H1 (cell line): ENCODE measurements at regions not wholly inside any gene's neighbourhood (a gene's known extent, or its start where the extent isn't known, plus 50 kb on each side); places are given as distances from the start of the nearest gene placed in this dataset.
A peak's percentile ranks its signal among the peaks of the same experiment; 100 is the strongest.

Source experiments
- CTCF ChIA-PET: fragments of 300-600 bp; sonication (Branson Sonifier 250); formaldehyde crosslinking; loops from one replicate; lab custom pipeline; 2021; ENCODE audit not compliant: partially characterized antibody; lab: Charles Lee
- POLR2A ChIA-PET: fragments of 300-600 bp; sonication (Branson Sonifier 250); formaldehyde crosslinking; loops from one replicate; lab custom pipeline; 2021; ENCODE audit warnings: inconsistent platforms; ENCODE audit not compliant: partially characterized antibody; lab: Charles Lee
- DNase-seq, 2 experiments: peaks; one replicate each; pipeline versions ENCODE4 v3.0.0 to v3.0.0-alpha.2; 2010 to 2022; ENCODE audit warnings: low spot score in 2 of 2, low read depth in 1 of 2, mixed read lengths in 1 of 2
- FAIRE-seq: peaks from 2 replicates; lab custom pipeline; 2011; peaks lifted over from hg19 to GRCh38; lab: Jason Lieb, UNC
- H2AFZ ChIP-seq: 2 replicates; pipeline ENCODE4 v1.8.1; 2012; ENCODE audit warnings: low read length, inconsistent platforms
- H2AK5ac ChIP-seq: 2 replicates; pipeline ENCODE4 v1.6.1; 2013; ENCODE audit warnings: low read depth, low read length
- H2BK120ac ChIP-seq: replicated peaks from 2 replicates; pipeline ENCODE3; 2013; ENCODE audit warnings: low read depth, low read length, inconsistent platforms
- H2BK12ac ChIP-seq: 2 replicates; pipeline ENCODE4 v1.6.1; 2013; ENCODE audit warnings: low read depth, low read length
- H2BK15ac ChIP-seq: 2 replicates; pipeline ENCODE4 v1.6.1; 2013; ENCODE audit warnings: low read length
- H2BK20ac ChIP-seq: 2 replicates; pipeline ENCODE4 v1.6.1; 2013; ENCODE audit warnings: low read length
- H2BK5ac ChIP-seq: 2 replicates; pipeline ENCODE4 v1.6.1; 2013; ENCODE audit warnings: low read depth, low read length
- H3K14ac ChIP-seq: 2 replicates; pipeline ENCODE4 v1.6.1; 2013; ENCODE audit warnings: inconsistent platforms; ENCODE audit not compliant: insufficient read length
- H3K18ac ChIP-seq: 2 replicates; pipeline ENCODE4 v1.6.1; 2013; ENCODE audit warnings: low read length; ENCODE audit errors: extremely low read depth
- H3K23ac ChIP-seq: 2 replicates; pipeline ENCODE4 v1.6.1; 2013; ENCODE audit warnings: inconsistent platforms; ENCODE audit not compliant: insufficient read length
- H3K23me2 ChIP-seq: 2 replicates; pipeline ENCODE4 v1.6.1; 2013; ENCODE audit warnings: low read depth, low read length
- H3K27ac ChIP-seq: 2 replicates; pipeline ENCODE4 v1.6.1; 2011; ENCODE audit warnings: low read depth, low read length, inconsistent platforms
- H3K27me3 ChIP-seq, 4 experiments: replicated peaks in 1 of 4; 1 replicate in 1 of 4; 2 replicates in 3 of 4; pipeline versions ENCODE4 v1.6.1 to v1.8.1; 2011 to 2013; ENCODE audit warnings: low read length in 3 of 4, mild to moderate bottlenecking in 3 of 4, inconsistent platforms in 2 of 4, mixed read lengths in 2 of 4, moderate library complexity in 1 of 4; ENCODE audit not compliant: control insufficient read depth in 3 of 4, insufficient read depth in 3 of 4; ENCODE audit errors: extremely low read depth in 1 of 4
- H3K36me3 ChIP-seq, 4 experiments: 2 replicates each; pipeline versions ENCODE4 v1.6.1 to v1.8.1; 2011 to 2013; ENCODE audit warnings: mild to moderate bottlenecking in 4 of 4, low read length in 3 of 4, moderate library complexity in 2 of 4, control low read depth in 1 of 4, inconsistent platforms in 1 of 4; ENCODE audit not compliant: insufficient read depth in 4 of 4, control insufficient read depth in 2 of 4
- H3K4ac ChIP-seq: replicated peaks from 2 replicates; pipeline ENCODE3; 2013; ENCODE audit warnings: low read length, low read depth, mixed read lengths, inconsistent platforms; ENCODE audit not compliant: insufficient read length
- H3K4me1 ChIP-seq, 4 experiments: replicated peaks in 1 of 4; 1 replicate in 1 of 4; 2 replicates in 3 of 4; pipeline versions ENCODE4 v1.6.1 to v1.8.1; 2011 to 2013; ENCODE audit warnings: low read length in 3 of 4, inconsistent platforms in 2 of 4, mixed read lengths in 1 of 4; ENCODE audit not compliant: insufficient read depth in 4 of 4, control insufficient read depth in 3 of 4
- H3K4me2 ChIP-seq, 2 experiments: 2 replicates each; pipeline versions ENCODE4 v1.6.1 to v1.8.1; 2011 to 2013; ENCODE audit warnings: low read depth in 2 of 2, low read length in 2 of 2, control low read depth in 1 of 2, inconsistent platforms in 1 of 2, mild to moderate bottlenecking in 1 of 2; ENCODE audit not compliant: insufficient read depth in 1 of 2
- H3K4me3 ChIP-seq, 4 experiments: fragments of 200-600, 300-600 bp in 1 of 4; sonication (generic), shearing (Covaris generic), sonication (Bioruptor Twin) in 1 of 4; 2 replicates each; pipeline versions ENCODE4 v1.5.1 to v1.8.1; 2011 to 2016; ENCODE audit warnings: low read length in 4 of 4, low read depth in 3 of 4, control low read depth in 2 of 4, inconsistent platforms in 2 of 4, mild to moderate bottlenecking in 2 of 4, mixed read lengths in 1 of 4, moderate library complexity in 1 of 4; ENCODE audit not compliant: insufficient read depth in 2 of 4; ENCODE audit errors: extremely low read depth in 1 of 4
- H3K56ac ChIP-seq: replicated peaks from 2 replicates; pipeline ENCODE3; 2013; ENCODE audit warnings: low read depth, mild to moderate bottlenecking, mixed read lengths, low read length, inconsistent platforms; ENCODE audit not compliant: insufficient read length
- H3K79me1 ChIP-seq: 2 replicates; pipeline ENCODE4 v1.6.1; 2013; ENCODE audit warnings: low read depth, low read length, control low read depth
- H3K79me2 ChIP-seq, 2 experiments: 2 replicates each; pipeline versions ENCODE4 v1.6.1 to v1.8.1; 2012 to 2013; ENCODE audit warnings: low read length in 2 of 2, mild to moderate bottlenecking in 2 of 2, inconsistent platforms in 1 of 2; ENCODE audit not compliant: insufficient read depth in 2 of 2, control insufficient read depth in 1 of 2
- H3K9ac ChIP-seq, 4 experiments: replicated peaks in 1 of 4; 1 replicate in 1 of 4; 2 replicates in 3 of 4; pipeline versions ENCODE4 v1.6.1 to v1.8.1; 2011 to 2013; ENCODE audit warnings: low read depth in 3 of 4, low read length in 3 of 4, control low read depth in 2 of 4, mild to moderate bottlenecking in 2 of 4, moderate library complexity in 2 of 4, inconsistent platforms in 1 of 4; ENCODE audit errors: extremely low read depth in 1 of 4
- H3K9me3 ChIP-seq, 2 experiments: 2 replicates each; pipeline versions ENCODE4 v1.6.1 to v1.8.1; 2012 to 2013; ENCODE audit warnings: mild to moderate bottlenecking in 2 of 2, moderate library complexity in 2 of 2, control low read depth in 1 of 2, inconsistent platforms in 1 of 2, low read depth in 1 of 2, low read length in 1 of 2, mixed read lengths in 1 of 2; ENCODE audit not compliant: insufficient read depth in 2 of 2
- H4K20me1 ChIP-seq, 2 experiments: replicated peaks in 1 of 2; 2 replicates each; pipeline versions ENCODE3 to v1.8.1; 2011 to 2013; ENCODE audit warnings: inconsistent platforms in 2 of 2, low read length in 2 of 2, mild to moderate bottlenecking in 1 of 2; ENCODE audit not compliant: insufficient read depth in 2 of 2, control insufficient read depth in 1 of 2
- H4K5ac ChIP-seq: 2 replicates; pipeline ENCODE4 v1.6.1; 2013; ENCODE audit warnings: low read length, low read depth, mixed read lengths, inconsistent platforms; ENCODE audit not compliant: insufficient read length
- H4K8ac ChIP-seq: 2 replicates; pipeline ENCODE4 v1.8.0; 2013; ENCODE audit warnings: mild to moderate bottlenecking, moderate library complexity, low read length, inconsistent platforms; ENCODE audit not compliant: insufficient read depth; ENCODE audit errors: extremely low read depth
- H4K91ac ChIP-seq: replicated peaks from 2 replicates; pipeline ENCODE3; 2013; ENCODE audit warnings: low read length, mixed read lengths, inconsistent platforms; ENCODE audit not compliant: insufficient read length
- CHD2 ChIP-seq: IDR thresholded peaks from 2 replicates; pipeline ENCODE4 v1.6.1; 2012; ENCODE audit warnings: low read length, improper control_type of control experiment
- EP300 ChIP-seq, 2 experiments: IDR thresholded peaks; 1 replicate in 1 of 2; 2 replicates in 1 of 2; pipeline ENCODE4 v1.6.1; 2011 to 2012; ENCODE audit warnings: low read depth in 2 of 2, low read length in 2 of 2, mild to moderate bottlenecking in 2 of 2, borderline replicate concordance in 1 of 2, inconsistent platforms in 1 of 2, moderate library complexity in 1 of 2
- NRF1 ChIP-seq: IDR thresholded peaks from 2 replicates; pipeline ENCODE4 v1.6.1; 2011; ENCODE audit warnings: mild to moderate bottlenecking, low read depth, low read length, improper control_type of control experiment
- RAD21 ChIP-seq, 2 experiments: IDR thresholded peaks in 1 of 2; conservative IDR thresholded peaks in 1 of 2; 2 replicates each; pipeline ENCODE4 v1.6.1; 2011; ENCODE audit warnings: low read depth in 2 of 2, low read length in 2 of 2, improper control_type of control experiment in 1 of 2, inconsistent platforms in 1 of 2, mild to moderate bottlenecking in 1 of 2, moderate library complexity in 1 of 2
- WGBS, 2 experiments: shearing (Covaris generic) in 1 of 2; methylation state at CpG; one replicate each; pipeline versions ENCODE4 v1.1.6 to v1.1.7; 2013 to 2015; ENCODE audit warnings: low lambda C conversion rate in 2 of 2, mixed read lengths in 2 of 2, inconsistent platforms in 1 of 2, low coverage in 1 of 2, missing lambda C conversion rate in 1 of 2; ENCODE audit not compliant: insufficient replicate concordance in 2 of 2, insufficient coverage in 1 of 2, insufficient read length in 1 of 2; ENCODE audit errors: extremely low coverage in 1 of 2, missing lambda C conversion rate in 1 of 2; 5-methylcytosine and 5-hydroxymethylcytosine counted together
- TF ChIP-seq, protein P1 (sequence below): IDR thresholded peaks from 2 replicates; pipeline ENCODE4 v1.6.1; 2011; ENCODE audit warnings: low read length, improper control_type of control experiment

DNA sequence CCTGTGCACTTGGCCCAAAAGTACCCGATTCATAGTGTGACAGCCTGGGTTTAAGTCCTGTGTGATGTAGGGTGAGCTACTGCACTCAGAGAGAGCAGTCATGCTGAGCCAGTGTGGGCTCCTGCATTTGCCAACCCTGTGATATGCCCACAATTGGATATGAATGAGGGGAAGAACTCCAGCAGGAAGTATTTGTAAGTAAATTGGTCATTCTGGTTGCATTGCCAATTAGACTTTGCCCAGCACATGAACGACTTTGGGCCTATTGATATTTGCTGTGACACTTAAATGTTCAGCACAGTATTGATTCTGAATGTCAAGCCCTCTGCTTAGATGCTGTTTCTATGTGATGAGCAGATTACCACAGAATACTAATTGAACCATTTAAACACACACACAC, 570.9 kb downstream of the PIK3C3 start:
- no peak overlapping the region for H3K14ac ChIP-seq
- H2BK120ac ChIP-seq: no peak overlapping the region
- 88% methylated on average over 2 of the region's 2 CpGs; no CpG with 5 or more reads in 1 of the 2 experiments for WGBS, 2 experiments
- no peak overlapping the region for H2BK12ac ChIP-seq
- FAIRE-seq: no peak
- no peak overlapping the region for H3K56ac ChIP-seq
- no peak overlapping the region for H3K4ac ChIP-seq
- TF ChIP-seq, protein P1, sequence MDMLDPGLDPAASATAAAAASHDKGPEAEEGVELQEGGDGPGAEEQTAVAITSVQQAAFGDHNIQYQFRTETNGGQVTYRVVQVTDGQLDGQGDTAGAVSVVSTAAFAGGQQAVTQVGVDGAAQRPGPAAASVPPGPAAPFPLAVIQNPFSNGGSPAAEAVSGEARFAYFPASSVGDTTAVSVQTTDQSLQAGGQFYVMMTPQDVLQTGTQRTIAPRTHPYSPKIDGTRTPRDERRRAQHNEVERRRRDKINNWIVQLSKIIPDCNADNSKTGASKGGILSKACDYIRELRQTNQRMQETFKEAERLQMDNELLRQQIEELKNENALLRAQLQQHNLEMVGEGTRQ: no peak
- TF ChIP-seq NRF1 (no peak), EP300 (IDR thresholded peaks at IDR 0.05; ENCODE audit: borderline replicate concordance in 1 of 2, low read depth in 2 of 2, low read length in 2 of 2) (no peak), RAD21 (IDR thresholded peaks at IDR 0.05 in 1 of 2, conservative IDR thresholded peaks at IDR 0.05 in 1 of 2; ENCODE audit: low read depth in 2 of 2, low read length in 2 of 2) (no peak), CHD2 (no peak)
- H2AK5ac ChIP-seq: no peak overlapping the region
- no peak overlapping the region for H2BK20ac ChIP-seq
- no peak for DNase-seq
- H3K4me3 ChIP-seq: no peak overlapping the region
- H3K9me3 ChIP-seq: no peaks in the 10 kb centered on the region
- no peaks in the 10 kb centered on the region for H4K20me1 ChIP-seq
- H3K27ac ChIP-seq: no peak overlapping the region
- no peaks in the 10 kb centered on the region for H3K23me2 ChIP-seq
- H2AFZ ChIP-seq: no peak overlapping the region
- H3K9ac ChIP-seq: no peak overlapping the region
- H2BK5ac ChIP-seq: no peak overlapping the region
- no peak overlapping the region for H4K5ac ChIP-seq
- H3K79me1 ChIP-seq: no peaks in the 10 kb centered on the region
- H3K79me2 ChIP-seq: no peaks in the 10 kb centered on the region
- H3K4me1 ChIP-seq: no peaks in the 10 kb centered on the region
- H3K18ac ChIP-seq: no peak overlapping the region
- ChIA-PET CTCF (no interaction called here), POLR2A (no interaction called here)
- H3K27me3 ChIP-seq: no peaks in the 10 kb centered on the region
- no peak overlapping the region for H2BK15ac ChIP-seq
- H3K4me2 ChIP-seq: no peak overlapping the region
- H4K91ac ChIP-seq: no peak overlapping the region
- H3K23ac ChIP-seq: peak overlapping the region; percentile 38
- no peak overlapping the region for H4K8ac ChIP-seq
- no peaks in the 10 kb centered on the region for H3K36me3 ChIP-seq
